ENCODE measurements at regions not wholly inside any gene's neighbourhood (a gene's known extent, or its start where the extent isn't known, plus 50 kb on each side); places are given as distances from the start of the nearest gene placed in this dataset.

DNA sequence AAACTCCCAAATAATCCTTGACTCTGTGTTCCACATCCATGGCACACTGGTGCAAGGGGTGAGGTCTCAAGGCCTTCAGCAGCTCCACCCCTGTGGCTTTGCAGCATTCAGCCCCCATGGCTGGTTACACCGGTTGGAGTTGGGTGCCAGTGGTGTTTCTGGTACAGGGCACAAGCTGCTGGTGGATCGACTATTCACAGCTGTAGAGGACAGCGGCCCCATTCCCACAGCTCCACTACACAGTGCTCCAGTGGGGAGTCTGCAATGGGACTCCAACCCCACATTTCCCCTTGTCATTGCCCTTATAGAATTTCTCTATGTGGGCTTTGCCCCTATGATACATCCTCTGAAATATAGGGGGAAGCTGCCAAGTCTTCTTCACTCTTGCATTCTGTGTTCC, 64.3 kb upstream of the SGO1 start:
- TF ChIP-seq, protein P1, sequence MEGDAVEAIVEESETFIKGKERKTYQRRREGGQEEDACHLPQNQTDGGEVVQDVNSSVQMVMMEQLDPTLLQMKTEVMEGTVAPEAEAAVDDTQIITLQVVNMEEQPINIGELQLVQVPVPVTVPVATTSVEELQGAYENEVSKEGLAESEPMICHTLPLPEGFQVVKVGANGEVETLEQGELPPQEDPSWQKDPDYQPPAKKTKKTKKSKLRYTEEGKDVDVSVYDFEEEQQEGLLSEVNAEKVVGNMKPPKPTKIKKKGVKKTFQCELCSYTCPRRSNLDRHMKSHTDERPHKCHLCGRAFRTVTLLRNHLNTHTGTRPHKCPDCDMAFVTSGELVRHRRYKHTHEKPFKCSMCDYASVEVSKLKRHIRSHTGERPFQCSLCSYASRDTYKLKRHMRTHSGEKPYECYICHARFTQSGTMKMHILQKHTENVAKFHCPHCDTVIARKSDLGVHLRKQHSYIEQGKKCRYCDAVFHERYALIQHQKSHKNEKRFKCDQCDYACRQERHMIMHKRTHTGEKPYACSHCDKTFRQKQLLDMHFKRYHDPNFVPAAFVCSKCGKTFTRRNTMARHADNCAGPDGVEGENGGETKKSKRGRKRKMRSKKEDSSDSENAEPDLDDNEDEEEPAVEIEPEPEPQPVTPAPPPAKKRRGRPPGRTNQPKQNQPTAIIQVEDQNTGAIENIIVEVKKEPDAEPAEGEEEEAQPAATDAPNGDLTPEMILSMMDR (IDR thresholded peaks at IDR 0.05): no peak
- TF ChIP-seq POLR2A (IDR thresholded peaks at IDR 0.05) (no peak), EP300 (IDR thresholded peaks at IDR 0.05) (no peak)
